ENCODE measurements at regions not wholly inside any gene's neighbourhood (a gene's known extent, or its start where the extent isn't known, plus 50 kb on each side); places are given as distances from the start of the nearest gene placed in this dataset.
"Not testable (repeated sequence)": the region's sequence is repeated elsewhere in the genome, so short reads cannot be mapped to it uniquely, and the experiment has no call there.

DNA sequence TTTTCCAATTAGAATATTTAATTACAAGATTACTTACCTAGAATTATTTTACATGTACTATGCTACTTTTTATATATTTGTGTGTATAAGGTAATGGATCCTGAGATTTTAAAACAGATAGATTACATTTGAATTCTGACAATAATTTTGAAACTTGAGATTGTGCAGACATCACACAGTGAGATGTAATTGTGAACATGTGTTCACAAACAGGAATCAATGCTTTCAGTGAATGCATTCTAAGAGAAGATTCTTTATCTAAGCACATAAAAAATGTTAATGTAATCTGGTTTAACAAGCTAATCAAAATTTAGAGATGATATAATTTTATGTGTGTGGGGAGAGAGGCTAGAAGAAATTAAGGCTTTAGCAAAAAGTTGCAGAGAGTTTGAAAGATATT is 1925.5 kb downstream of the ARAP2 start:
- DNase-seq, result no peak

DNA sequence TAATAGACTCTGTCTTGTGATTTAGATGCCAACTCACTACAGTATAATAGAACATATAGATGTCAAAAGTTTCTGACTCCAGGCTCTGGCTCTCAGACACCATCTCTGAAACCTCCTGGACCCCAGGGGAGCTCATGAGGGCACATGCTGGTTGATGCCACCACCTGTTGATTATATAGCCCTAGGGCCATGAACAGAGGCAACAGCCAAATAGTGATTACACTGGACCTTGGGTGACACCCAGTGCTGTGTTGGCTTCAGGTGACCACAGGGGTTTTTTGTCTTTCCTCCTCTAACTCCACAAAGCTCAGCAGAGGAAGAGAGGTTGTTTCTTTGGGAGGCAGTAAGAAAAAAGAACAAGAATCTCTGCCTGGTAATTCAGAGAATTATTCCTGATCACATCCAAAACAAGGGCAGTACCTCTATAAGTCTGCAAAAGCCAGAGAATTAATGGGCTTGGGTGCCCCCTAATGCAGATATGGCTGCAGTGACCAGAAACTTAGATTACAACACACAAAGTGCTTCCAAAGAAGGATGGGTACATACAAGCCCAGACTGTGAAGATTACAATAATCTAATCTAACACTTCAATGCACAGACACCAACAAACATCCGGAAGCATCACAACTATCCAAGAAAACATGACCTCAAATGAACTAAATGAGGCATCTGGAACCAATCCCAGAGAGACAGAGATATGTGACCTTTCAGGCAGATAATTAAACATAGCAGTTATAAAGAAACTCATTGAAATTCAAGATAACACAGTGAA is 1920.6 kb downstream of the ARAP2 start:
- no peak for DNase-seq

DNA sequence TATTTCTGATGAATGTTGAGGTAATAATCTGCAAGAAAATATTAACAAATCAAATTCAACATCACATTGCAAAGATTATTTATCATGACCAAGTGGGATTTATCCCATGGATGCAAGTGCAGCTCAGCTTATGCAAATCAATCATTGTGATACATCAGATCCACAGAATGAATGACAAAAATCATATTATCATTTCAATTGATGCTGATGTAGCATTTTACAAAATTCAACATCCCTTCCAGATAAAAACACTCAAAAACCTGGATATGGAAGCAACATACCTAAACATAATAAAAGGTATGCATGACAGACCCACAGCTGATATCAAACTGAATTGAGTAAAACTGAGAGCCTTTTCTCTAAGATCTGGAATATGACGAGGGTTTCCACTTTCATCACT is 1915.4 kb downstream of the ARAP2 start:
- DNase-seq, result no peak

DNA sequence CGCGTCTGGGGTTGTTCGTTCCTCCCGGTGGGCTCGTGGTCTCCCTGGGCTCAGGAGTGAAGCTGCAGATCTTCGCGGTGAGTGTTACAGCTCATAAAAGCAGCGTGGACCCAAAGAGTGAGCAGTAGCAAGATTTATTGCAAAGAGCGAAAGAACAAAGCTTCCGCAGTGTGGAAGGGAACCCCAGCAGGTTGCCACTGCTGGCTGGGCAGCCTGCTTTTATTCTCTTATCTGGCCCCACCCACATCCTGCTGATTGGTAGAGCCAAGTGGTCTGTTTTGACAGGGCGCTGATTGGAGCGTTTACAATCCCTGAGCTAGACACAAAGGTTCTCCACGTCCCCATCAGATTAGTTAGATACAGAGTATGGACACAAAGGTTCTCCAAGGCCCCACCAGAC is 1909.2 kb downstream of the ARAP2 start:
- not testable (repeated sequence) for DNase-seq

DNA sequence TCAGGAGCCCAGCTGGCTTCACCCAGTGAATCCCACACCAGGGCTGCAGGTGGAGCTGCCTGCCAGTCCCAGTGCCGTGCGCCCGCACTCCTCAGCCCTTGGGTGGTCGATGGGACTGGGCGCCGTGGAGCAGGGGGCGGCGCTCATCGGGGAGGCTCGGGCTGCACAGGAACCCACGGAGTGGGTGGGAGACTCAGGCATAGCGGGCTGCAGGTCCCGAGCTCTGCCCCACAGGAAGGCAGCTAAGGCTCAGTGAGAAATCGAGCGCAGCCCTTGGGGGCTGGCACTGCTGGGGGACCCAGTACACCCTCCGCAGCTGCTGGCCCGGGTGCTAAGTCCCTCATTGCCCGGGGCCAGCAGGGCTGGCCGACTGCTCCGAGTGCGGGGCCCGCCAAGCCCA is 1908.8 kb downstream of the ARAP2 start:
- DNase-seq, result not testable (repeated sequence)

DNA sequence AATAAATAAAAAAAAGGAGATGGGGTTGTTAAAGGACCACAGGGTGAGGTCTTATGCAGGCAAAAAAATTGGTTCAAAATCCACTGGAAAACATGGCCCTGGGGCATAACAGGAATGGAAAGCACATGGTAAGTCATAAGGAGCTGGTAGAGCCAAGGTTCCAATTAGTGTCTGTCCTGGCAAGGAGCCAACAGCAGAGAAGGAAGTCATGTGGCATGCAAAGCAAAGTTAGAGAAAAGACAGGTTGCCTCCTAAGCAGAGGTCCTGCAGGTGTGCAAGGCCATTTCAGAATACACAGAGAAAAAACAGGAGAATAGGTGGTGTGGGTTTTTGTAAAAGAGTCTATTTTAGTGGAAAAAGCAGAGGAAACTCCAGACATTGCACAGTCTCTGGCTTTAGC is 1881.7 kb downstream of the ARAP2 start:
- DNase-seq, result no peak

DNA sequence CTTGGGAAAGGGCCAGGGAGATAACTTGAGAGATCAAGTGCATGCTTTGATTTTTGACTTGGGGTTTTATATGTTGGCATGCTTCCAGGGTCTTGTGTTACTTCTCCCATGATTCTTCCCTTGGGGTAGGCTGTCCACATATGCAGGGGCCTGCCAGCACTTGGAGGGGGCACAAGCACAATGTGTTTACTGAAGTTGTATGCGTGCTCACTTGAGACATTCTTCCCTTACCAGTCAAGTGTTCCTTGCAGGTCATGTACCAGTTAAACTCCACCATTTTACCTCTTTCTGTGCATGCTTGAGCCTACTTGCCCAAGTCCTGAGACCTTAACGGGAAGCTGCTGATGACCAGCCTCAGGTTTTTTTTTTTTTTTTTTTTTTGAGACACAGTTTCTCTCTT is 1880.5 kb downstream of the ARAP2 start:
- DNase-seq, result no peak

DNA sequence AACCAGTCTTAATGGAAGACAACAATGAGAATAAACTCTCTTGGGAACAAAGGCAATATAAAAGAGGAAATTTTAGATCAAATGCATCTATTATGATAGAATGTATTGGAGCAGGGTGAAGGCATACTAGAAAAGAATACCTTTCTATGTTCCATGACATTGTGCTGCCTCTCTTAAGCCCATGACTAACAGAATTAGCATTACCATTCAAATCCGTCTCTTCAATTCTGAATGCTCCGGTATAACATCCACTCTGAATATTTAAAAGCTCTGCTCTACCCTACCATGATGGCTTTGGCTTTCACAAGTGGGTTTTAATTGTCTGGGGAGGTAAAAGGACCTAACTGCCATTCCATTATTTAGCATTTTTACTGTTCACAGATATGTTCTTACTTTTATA is 1878.4 kb downstream of the ARAP2 start:
- DNase-seq, result no peak

DNA sequence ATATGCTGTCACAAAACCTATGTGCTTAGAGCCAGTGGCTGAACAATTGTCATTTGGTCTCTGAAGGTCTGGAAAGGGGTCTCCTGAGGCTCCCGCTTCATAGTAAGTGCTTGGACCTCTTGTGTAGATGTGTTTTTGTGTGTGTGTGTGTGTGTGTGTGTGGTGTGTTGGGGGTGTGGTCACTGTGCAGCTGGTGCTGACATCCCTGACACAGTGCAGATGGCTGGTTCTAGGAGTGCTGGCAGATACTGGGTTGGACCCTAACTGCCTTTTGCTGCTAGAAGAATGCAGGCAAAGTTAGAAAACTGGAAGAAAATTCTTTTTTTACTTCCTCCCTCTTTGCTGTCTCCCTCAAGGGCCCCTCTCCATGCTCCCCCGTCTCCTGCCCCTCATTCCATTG is 1872.6 kb downstream of the ARAP2 start:
- no peak for DNase-seq

DNA sequence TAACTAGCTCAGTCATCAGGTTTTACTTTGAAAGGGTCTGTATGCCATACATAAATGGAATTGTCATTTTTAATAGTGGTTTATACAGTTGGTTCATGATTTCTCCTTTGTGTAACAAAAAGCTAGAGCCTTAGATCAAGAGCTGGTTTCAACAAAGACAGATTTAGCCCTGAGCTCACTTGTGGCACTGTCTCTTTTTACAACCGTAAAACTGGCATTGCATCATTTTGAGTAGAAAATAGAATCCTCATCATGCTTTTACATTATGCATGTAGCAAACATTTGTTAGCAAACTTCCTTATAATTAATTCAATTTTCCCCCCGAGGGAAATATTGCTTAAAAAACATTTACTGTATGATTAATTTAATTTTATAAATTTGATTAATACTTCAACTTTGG is 1871.5 kb downstream of the ARAP2 start:
- DNase-seq, result no peak

DNA sequence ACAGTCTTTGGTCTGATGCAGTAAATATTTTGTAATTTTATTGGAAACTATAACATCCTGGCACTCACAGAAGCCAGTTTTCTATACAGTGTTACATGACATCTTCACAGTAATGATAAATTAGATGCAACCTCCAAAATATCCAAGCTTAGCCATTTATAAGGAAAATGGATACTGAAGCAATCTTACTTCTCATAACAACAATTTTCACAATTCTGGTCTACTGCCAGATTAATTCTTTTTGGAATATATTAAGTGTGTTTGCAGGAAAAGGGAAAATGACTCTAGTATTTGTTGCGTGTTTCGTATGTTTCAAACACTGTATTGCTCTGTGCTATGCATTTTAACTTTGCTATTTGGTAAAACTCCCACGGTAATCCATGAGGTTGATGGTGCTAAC is 1870.9 kb downstream of the ARAP2 start:
- no peak for DNase-seq

DNA sequence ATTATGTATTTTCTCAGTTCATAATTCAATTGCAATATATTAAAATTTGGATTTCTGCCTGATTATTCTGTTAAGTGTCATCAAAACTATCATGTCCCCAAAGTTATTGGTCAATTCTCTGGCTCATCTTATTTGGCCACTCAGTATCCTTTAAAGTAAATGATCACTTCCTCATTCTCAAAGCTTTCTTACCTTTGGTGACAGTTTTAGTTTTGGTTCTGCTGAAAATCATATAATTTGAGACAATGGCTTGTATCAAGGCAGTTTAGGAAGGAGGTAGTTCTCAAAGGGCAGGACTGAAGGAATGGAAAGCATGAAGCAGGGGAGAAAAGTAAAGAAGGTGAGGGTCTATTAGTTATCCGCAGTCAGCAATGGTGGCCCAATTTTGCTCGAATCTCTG is 1832.1 kb downstream of the ARAP2 start:
- DNase-seq, result no peak

DNA sequence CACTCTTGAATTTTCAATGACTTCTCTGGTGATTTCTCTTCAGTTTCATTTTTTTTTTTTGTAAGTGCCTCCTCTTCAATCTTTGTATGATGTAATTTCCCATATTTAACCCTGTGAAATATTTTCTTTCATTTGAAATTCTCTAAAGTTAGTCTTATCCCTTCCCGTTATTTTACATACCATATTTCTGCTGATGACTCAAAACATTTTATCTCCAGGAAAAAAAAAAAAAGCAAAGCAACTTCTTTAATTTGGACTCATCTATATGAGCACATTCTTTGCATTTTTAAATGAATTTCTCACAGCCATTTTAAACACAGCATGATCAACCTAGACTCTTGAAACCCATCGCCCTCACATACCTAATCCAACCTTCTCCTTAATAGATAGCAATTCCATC is 1831.4 kb downstream of the ARAP2 start:
- DNase-seq, result no peak

DNA sequence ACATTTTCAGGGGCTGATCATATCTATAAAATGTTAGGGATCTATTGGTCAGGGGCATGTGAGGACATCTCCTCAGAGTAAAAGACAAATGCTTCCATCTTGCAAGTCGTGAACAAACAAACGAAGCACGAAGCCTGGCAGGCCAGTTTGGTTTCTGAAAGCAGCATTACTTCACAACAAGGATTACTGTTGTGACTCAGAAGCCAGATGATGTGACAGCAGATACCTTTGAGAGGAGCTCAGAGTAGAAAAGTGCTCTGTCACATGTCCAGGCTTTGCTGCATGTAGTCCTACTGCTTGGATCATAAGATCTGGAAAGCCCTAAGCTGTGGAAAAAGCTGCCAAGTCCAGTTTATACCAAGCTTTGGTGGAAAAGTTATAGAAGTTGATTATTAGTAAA is 1827.2 kb downstream of the ARAP2 start:
- DNase-seq, result no peak

DNA sequence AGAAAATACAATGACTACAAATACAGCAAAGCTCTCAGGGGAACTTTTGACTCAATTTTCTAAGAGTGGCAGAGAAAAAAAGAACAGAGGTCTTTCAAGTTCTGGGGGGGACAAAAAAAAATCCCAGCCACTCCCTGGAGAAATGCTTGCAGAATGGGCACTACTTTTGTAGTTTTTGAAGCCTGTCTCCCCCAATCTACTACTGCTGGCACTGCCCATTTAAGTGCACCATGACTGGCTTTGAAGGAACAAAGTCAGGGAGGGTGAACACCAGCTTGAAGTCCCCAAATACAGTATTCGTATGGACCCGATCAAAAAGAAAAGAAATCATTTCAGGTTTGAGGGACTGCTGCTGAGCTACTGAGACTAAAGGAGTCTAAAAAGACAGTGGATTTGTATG is 1824.4 kb downstream of the ARAP2 start:
- no peak for DNase-seq

DNA sequence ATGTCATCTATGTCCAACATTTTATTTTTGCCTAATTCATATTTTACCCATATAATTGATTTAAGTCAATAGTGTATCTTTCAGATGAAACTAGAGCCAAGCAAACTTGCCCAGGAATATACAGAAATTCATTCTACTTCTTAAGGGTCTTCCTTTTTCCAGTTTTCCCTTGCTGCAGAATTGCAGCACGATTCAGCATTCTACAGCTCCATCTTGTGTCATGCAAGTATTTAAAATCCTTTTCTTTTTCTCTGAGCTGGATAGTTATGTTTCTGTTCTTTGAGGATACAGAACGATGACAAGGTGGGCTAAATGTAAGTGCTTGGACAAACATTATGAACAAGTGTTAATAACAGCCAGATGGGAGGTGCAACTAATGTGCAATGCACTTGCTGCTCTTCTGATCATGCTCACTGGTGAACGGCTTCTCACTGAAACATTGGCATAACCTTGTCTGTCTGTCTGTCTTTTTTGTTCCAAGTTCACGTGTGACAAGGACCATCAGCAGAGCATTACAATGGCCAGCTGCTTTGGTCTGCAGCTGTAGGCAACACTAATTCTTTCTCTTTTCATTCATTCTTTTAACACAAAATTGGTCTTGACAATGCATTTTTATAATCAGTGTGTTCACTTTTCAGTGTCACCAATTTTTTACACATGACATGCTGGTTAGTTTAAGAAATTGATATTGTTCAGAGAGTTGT is 1821.7 kb downstream of the ARAP2 start:
- no peak for DNase-seq

DNA sequence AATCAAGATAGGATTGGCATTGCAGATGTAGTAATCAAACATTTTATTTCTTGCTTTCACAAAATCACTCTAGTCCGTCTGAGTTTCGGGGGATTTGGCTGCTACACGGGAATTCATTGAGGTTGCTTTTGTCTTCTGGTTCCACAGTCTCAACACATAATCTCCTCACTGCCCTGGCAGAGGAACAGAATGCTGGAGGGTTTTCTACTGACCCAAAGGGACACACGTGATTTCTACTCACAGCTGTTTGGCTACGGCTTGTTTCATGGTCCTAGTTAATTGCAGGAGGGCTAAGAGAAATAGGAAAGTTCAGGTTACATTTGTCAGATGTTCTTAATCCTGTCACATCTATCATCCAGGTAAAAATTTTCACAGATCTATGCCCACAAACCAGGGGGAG is 1811.6 kb downstream of the ARAP2 start:
- no peak for DNase-seq

DNA sequence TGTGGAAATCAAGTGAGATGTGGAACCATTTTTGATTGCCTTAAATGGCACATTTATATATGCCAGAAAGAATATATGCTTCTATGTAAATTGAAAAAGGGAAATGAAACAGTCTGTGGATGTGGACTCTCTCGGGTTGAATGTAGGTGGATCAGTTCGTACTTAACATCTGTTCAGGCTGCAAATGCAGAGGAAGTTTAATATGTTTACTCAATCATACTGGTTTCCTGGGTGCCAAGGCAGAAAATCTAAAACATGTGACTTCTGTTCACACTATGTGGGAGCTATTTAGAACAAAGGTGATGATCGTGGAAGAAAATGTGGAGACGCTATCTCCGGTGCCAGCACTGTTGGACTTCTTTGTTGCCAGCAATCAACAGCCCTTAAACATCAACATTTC is 1809.9 kb downstream of the ARAP2 start:
- DNase-seq, result peak in 1 of 3 donors; percentile 10

DNA sequence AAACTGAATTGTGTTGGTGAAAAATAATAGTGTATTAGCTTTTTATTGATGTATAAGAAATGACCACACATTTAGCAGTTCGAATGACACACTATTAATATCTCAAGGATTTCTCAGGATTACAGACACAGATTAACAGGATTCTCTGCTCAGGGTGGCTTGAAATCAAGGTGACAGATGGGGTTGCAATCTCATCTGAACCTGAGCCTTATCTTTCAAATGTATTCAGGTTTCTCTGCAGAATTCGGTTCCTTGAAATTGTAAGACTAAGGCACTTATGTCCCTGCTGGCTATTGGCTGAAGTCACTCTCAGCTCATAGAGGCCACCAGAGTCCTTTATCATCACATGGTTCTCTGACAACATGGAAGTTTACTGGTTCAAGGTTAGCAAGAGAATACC is 1780.1 kb downstream of the ARAP2 start:
- DNase-seq, result no peak

DNA sequence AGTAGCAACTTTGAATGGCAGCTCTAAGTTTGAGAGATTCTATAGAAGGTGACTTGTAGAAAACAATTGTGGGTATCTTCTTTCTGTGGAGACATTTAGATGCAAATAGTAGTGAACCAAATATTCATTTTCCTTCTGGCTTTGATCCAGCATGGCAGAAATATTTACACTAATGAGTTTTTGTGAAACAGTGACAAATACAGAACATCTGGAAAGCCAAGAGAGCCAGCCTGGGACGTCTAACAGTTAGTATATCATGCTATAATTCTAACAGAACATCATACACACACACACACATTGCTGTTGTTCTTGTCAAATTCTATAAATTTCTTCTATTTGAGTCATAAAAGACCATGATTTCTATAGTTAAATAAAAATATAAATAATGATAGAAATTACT is 1777.9 kb downstream of the ARAP2 start:
- DNase-seq, result no peak

DNA sequence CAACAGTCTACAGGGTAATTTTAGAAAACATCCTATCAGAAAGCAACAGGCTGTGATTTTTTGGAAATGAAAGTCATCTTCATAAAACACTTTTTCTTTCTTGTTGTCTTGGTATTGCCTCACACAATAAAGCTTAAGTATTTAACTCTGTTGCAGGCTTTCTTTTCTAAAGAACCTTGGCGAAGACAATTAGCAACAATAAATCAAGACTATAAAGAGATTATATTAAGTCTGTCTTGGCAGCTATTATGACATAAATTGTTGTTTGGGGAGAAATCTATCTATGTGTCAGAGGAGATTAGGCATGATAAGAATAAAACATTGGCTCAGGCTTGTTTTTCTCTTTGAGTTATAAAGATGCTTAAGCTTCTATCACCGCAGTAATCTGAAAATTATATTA is 1774.8 kb downstream of the ARAP2 start:
- no peak for DNase-seq

DNA sequence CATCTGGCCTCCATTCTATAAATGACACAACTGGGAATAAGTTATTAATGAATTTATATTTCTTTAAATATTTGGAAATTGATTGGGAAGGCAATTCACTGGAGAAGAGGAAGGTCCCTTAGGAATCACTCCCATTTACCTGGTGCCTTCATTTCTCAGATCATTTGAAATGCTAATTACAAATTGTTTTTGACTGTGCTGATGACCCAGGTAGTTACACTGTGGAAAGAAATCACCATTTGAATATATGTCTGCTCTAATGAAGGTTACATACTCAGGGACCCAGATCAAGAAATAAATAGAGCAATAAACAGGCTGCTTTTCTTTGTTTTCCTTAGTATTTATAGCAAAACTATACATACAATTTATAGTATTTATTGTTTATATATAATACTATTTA is 1759.1 kb downstream of the ARAP2 start:
- no peak for DNase-seq

DNA sequence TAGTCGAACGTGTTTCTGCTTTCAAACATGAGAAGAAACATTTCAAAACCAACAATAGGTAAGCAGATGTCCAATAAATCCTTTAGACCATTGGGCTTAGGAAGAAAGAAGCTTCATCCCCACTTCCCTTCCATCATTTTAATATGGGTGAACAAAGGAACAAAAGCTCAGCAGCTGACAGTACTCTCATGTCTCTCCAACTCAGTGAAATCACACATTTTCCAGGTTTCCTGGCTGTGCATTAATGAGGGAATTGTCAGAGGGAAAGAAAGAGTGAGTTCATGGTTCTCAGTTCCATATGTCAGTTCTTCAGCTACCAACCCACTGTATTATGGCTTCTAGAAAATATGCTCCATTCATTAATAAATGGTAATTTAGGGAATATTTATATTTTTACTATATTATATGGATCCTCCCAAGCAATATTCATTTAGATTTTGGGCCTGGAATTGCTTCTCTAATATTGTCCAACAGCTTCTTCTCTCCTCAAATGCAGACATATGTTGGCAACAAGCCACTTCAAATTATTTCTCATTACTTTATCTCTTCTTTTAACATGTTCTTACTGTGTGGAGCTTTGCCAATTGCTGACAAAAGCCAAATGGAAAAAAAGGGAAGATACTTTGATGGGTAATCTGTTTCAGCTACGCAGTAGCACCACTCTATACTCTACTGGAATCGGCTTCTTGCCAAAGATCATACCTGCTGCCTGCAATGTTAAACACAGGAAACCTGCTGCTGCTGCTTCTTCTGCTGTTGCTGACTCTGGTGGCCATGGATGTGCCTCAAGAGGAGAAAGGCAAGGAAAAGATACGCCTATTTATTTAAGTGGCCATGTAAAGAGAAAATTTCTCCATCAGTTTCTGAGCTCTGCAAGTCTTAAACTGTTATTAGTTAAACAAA is 1757.6 kb downstream of the ARAP2 start:
- DNase-seq, result no peak

DNA sequence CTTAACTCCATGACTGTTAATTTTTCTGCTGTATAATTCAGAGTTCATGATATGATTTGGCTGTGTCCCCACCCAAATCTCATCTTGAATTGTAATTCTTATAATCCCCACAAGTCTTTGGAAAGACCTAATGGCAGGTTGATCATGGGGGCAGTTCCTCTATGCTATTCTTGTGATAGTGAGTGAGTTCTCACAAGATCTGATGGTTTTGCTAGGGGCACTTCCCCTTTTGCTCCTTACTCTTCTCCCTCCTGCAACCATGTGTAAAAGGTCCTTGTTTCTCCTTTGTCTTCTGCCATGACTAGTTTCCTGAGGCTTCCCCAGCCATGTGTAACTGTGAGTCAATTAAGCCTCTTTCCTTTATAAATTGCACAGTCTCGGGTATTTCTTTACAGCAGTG is 1751.9 kb downstream of the ARAP2 start:
- no peak for DNase-seq

Data from suppressor macrophage treated with lipopolysaccharide for 1 hour (primary cell).